NCI-H748 treated with DMSO at 0.1 percent for 48 hours (cell line): ENCODE measurements at regions not wholly inside any gene's neighbourhood (a gene's known extent, or its start where the extent isn't known, plus 50 kb on each side); places are given as distances from the start of the nearest gene placed in this dataset.
"Not testable (repeated sequence)": the region's sequence is repeated elsewhere in the genome, so short reads cannot be mapped to it uniquely, and the experiment has no call there.

ENCODE experiments used
- DNase-seq: peaks from one replicate; lab custom pipeline; 2025; lab: John Stamatoyannopoulos, UW

GRCh38 chrX:114087543-114087942 is 496.3 kb upstream of the HTR2C start:
- DNase-seq, result no peak

- DNase-seq, result no peak
Measured at GRCh38 chrX:114077773-114078172, 506.1 kb upstream of the HTR2C start.

- DNase-seq, result no peak
Measured at GRCh38 chrX:114075073-114075673, 508.7 kb upstream of the HTR2C start.

GRCh38 chrX:114073926-114074325 is 510.0 kb upstream of the HTR2C start:
- no peak for DNase-seq

- DNase-seq, result no peak
Measured at GRCh38 chrX:114071412-114071811, 512.5 kb upstream of the HTR2C start.

GRCh38 chrX:114065577-114066223 is 518.2 kb upstream of the HTR2C start:
- DNase-seq, result no peak

GRCh38 chrX:114061226-114061625 is 522.7 kb upstream of the HTR2C start:
- DNase-seq, result no peak

- DNase-seq, result no peak
Measured at GRCh38 chrX:114058988-114059418, 524.9 kb upstream of the HTR2C start.

- DNase-seq, result not testable (repeated sequence)
Measured at GRCh38 chrX:114057422-114057821, 526.5 kb upstream of the HTR2C start.

GRCh38 chrX:114051667-114052315 is 532.1 kb upstream of the HTR2C start:
- DNase-seq, result no peak

GRCh38 chrX:114050075-114050796 is 533.6 kb upstream of the HTR2C start:
- no peak for DNase-seq

GRCh38 chrX:114049063-114049462 is 534.8 kb upstream of the HTR2C start:
- DNase-seq, result no peak

- DNase-seq, result no peak
Measured at GRCh38 chrX:114047558-114047957, 536.3 kb upstream of the HTR2C start.

GRCh38 chrX:114046695-114047279 is 537.1 kb upstream of the HTR2C start:
- no peak for DNase-seq

- DNase-seq, result not testable (repeated sequence)
Measured at GRCh38 chrX:114041470-114041869, 542.4 kb upstream of the HTR2C start.

- not testable (repeated sequence) for DNase-seq
Measured at GRCh38 chrX:114040661-114041269, 543.1 kb upstream of the HTR2C start.

GRCh38 chrX:114040111-114040510 is 543.8 kb upstream of the HTR2C start:
- DNase-seq, result not testable (repeated sequence)

GRCh38 chrX:114038358-114038757 is 545.5 kb upstream of the HTR2C start:
- DNase-seq, result no peak

GRCh38 chrX:114037515-114037914 is 546.4 kb upstream of the HTR2C start:
- DNase-seq, result no peak

- DNase-seq, result no peak
Measured at GRCh38 chrX:114028907-114029662, 554.8 kb upstream of the HTR2C start.

- DNase-seq, result no peak
Measured at GRCh38 chrX:114017086-114017485, 566.8 kb upstream of the HTR2C start.
